ENCODE measurements at regions not wholly inside any gene's neighbourhood (a gene's known extent, or its start where the extent isn't known, plus 50 kb on each side); places are given as distances from the start of the nearest gene placed in this dataset.

DNA sequence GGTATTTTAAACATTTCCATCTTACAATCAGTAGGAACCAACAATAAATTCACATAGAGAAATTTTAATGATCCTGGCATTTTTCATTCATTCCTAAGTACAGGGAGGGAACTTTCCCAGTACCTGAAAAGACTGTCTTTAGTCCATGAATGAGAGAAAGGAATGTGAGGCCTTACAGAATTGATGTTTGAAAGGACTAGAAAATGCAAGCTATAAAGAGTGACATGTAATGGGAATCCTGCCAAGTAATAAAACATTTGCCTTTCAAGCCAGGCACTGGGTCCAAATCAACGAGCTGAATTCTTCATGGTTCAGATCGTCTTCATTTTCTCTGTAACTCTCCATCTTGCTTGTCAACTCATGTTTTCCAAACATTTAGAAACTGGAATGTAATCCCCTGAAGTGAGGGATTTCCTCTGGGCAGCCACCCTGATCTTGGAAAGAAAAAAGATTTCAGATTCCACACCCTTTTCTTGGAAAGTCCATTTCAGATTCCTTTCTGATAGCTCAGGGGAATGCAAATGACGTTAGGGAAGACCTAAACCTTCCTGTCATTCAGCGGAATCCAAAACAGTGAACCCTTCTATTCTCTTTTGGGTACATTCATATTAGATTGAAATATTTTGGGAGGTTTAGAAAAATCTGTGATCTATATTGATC, 315.8 kb downstream of the SH3GL2 start:
- no peak for DNase-seq (ENCODE audit: low read depth in 3 of 3)

DNA sequence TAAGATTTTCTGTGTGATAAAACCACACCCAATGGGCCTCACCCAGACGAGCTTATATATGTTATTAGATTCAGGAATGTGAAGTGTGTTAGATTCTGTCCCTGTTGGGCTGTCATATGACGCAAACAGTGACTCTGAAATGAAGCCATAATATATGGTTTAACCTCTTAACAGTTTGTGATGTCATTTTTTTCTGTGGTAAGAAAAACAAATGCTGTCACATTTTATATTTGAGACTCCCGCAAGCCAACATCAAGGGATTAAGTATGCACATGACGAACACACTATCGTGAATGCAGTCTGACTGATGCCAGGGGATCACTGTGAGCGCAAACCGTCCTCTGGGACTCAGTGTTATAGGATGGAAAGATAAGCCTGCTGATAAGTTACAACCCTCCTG, 321.7 kb downstream of the SH3GL2 start:
- no peak for DNase-seq (ENCODE audit: low read depth in 3 of 3)

DNA sequence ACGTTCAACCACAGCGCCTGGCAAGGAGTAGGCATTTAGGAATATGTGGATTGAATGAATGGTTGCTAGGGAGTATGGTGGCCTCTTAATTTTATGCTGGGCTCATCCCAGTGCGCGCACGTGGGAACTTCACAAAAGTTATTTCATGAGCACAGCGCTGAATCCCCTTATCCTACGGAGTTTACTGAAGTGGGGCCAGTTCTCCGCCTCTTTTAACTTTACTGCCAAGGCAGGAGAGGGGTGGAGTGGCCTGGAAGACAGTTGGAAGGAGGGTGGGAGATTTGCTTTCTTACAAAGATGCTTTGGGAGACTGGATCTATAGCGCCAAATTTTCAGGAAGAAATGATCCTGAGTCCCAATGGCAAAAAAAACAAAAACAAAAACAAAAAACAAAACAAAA, 326.5 kb downstream of the SH3GL2 start:
- no peak for DNase-seq (ENCODE audit: low read depth in 3 of 3)

GRCh38 chr9:17905781-17906175, 326.9 kb downstream of the SH3GL2 start:
- no peak for DNase-seq (ENCODE audit: low read depth in 3 of 3)

- no peak for DNase-seq (ENCODE audit: low read depth in 3 of 3)
These were observed 327.4 kb downstream of the SH3GL2 start for GRCh38 chr9:17906176-17906840.

- DNase-seq (ENCODE audit: low read depth in 3 of 3), result no peak
These were observed 328.2 kb downstream of the SH3GL2 start for GRCh38 chr9:17906841-17907778.

GRCh38 chr9:17907779-17908508, 329.1 kb downstream of the SH3GL2 start:
- no peak for DNase-seq (ENCODE audit: low read depth in 3 of 3)

DNA sequence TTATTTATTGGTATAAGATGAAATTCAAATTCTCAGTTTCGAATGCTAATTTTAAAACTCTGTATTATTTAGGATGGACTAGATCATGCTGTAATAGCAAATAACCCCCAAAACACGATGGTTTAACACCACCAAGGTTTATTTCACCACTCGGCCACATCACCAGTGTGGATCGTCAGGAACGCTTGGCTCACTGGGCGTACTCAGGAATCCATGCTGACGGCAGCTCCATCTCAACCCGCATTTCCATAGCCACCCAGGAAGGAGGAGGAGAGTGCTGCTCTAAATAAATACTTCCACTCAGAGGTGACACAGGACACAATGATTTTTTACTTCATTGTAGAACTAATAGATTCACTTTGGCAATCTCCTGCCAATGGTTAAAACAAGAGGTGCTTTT, 347.4 kb downstream of the SH3GL2 start:
- DNase-seq (ENCODE audit: low read depth in 3 of 3), result no peak

DNA sequence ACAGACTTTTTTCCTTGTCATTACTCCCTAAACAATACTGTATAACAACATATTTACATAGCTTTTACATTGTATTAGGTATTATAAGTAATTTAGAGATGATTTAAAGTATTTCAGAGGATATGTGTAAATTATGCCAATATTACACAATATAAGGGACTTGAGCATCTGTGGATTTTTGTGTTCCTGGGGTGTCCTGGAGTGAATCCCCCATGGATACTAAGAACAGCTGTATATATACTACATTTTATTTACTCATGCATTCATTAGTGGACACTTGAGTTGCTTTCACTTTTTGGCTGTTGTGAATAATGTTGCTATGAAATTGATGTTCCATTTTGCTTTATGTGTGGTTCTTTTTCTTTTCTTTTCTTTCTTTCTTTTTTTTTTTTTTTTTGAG, 348.8 kb downstream of the SH3GL2 start:
- no peak for DNase-seq (ENCODE audit: low read depth in 3 of 3)

DNA sequence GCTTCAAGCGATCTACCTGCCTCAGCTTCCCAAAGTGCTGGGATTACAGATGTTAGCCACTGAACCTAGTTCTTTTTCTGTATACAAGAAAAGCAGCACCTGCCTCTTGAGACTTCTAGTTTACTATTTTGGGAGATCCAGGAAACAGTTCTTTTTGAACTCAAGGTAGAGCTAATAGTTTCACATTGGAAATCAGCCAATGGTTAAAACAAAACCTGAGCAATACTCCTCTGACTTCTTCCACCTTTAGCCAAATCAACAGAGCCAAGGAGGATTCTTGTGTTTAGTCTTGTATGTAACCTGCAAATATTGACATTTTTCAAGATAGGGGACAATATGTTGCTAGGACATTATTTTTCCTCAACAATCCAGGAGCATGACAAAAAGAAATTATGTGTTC, 349.4 kb downstream of the SH3GL2 start:
- DNase-seq (ENCODE audit: low read depth in 3 of 3), result no peak

GRCh38 chr9:17928768-17929167, 349.9 kb downstream of the SH3GL2 start:
- no peak for DNase-seq (ENCODE audit: low read depth in 3 of 3)

DNA sequence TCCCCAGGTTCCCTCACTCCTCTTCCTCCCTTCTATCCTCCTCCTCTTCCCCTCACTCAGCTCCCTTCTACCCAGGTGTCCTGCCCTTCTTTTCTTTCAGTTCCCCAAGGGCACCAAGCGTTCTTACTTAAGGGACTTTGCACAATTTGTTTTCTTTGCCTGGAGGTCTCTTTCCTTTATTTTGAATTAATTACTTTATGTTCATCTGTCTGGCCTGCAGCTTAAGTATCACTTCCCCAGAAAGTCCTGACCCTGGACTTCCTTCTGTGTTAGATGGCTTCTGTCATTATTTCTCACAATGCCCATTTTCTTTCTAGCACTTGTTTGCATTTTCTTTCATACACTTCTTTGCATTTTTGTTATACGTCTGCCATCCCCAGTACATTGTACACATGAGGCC, 350.6 kb downstream of the SH3GL2 start:
- DNase-seq (ENCODE audit: low read depth in 3 of 3), result no peak

DNA sequence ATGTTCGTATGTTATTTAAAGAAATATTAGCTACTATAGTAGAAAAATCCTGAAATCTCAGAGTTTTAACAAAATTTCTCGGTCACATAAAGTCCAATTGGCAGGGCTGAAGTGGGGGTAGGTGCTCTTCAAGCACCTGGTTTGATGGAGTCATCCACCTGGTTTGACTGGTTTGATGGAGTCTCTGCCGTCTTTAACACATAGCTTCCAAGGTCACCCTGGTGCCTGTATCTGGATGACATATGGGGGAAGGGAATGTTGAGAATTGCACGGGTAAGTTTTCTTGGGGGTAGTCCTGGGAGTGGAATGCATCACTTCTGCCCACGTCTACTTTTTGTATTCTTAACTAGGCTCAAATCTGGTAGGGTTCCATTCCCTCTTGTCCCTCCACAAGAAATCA, 351.2 kb downstream of the SH3GL2 start:
- no peak for DNase-seq (ENCODE audit: low read depth in 3 of 3)

DNA sequence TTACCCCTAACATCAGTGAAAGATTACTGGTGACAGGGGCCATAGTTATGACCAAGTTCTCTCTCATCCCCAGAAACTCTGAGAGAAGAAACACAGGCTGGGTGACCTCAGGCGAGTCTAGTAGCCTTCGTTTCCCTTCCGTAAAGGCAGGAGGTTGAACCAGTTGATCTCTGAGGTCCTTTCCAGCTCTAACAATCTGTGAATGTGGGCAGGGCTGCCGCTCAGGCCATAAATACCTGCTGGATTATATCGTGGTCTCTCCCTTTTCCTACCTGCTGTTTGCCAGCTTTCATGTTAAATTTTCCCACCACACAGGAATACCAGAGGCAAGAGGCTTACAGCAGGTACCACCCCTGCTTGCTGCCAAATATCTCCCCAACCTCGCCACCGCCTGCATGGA, 357.5 kb downstream of the SH3GL2 start:
- no peak for DNase-seq (ENCODE audit: low read depth in 3 of 3)

- no peak for DNase-seq (ENCODE audit: low read depth in 3 of 3)
These were observed 359.3 kb downstream of the SH3GL2 start for GRCh38 chr9:17938035-17938655.

- DNase-seq (ENCODE audit: low read depth in 3 of 3), result no peak
These were observed 363.6 kb downstream of the SH3GL2 start for GRCh38 chr9:17942498-17942897.

DNA sequence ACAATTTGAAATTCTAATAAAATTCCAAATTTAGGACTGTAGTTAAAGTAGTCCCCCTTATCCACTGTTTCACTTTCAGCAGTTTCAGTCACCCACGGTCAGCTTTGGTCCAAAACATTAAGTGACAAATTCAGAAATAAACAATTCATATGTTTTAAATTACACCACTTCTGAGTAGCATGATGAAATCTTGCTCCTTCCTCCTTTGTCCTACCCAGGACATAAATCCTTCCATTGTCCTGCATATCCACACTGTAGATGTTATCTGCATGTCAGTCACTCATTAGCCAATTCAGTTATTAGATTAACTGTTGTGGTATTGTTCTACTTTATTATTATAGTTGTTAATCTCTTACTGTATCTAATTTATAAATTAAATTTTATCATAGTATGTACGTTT, 376.5 kb downstream of the SH3GL2 start:
- no peak for DNase-seq (ENCODE audit: low read depth in 3 of 3)

DNA sequence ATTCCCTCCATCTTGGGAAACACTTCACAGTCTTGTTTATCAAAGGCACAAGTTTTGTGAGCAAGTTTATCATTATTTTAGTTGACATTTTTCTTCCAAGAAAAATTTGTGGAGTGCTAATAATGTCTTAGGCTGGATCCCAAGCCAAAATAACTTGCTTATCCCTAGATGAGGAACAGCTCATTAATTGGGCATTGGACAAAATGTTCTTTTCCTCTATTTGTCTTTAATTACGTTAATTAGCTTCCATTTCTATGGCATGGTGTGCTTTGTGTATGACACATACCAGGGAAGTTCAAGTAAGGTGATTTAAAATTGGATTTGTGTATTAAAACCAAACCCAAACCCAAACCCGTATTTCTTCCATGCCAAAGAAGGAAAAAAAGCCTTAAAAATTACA, 379.5 kb downstream of the SH3GL2 start:
- no peak for DNase-seq (ENCODE audit: low read depth in 3 of 3)

- DNase-seq (ENCODE audit: low read depth in 3 of 3), result no peak
These were observed 383.9 kb downstream of the SH3GL2 start for GRCh38 chr9:17962747-17963146.

DNA sequence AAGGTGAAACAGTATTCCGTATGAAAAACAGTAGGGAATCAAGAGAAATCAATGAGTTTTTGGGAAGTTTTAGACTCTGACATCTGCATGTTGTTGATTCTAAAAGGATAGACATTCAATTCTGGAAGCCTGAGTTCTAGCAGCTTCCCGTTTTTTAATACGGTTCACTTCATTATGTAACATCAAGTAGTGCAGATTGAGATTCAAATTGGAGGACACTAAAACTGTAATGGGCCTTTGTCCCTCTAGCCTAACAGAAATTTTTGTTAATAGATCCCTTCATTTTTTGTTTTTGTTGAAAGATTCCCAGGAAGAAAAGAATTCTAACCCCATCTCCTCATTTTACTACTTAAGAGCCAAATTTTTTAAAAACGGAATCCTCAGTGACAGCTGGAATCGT, 384.6 kb downstream of the SH3GL2 start:
- no peak for DNase-seq (ENCODE audit: low read depth in 3 of 3)

GRCh38 chr9:17967731-17968130, 388.9 kb downstream of the SH3GL2 start:
- DNase-seq (ENCODE audit: low read depth in 3 of 3), result no peak

- DNase-seq (ENCODE audit: low read depth in 3 of 3), result no peak
These were observed 390.4 kb downstream of the SH3GL2 start for GRCh38 chr9:17969232-17969631.

All from stimulated activated CD4-positive, alpha-beta T cell treated with anti-CD3 and anti-CD28 coated beads, TNF-alpha, amount 100 ng/mL, for 24 hours (primary cell).